B cell (primary cell): ENCODE measurements at regions not wholly inside any gene's neighbourhood (a gene's known extent, or its start where the extent isn't known, plus 50 kb on each side); places are given as distances from the start of the nearest gene placed in this dataset.

ENCODE experiments used
- ATAC-seq: fragments of 200-7000 bp; cut with Tn5 transposase; one replicate; pipeline ENCODE4 v1.10.0; 2021; ENCODE audit warnings: low read depth, mild to moderate bottlenecking, moderate number of reproducible peaks, moderate library complexity
- CTCF ChIA-PET: fragments of 350-600 bp; sonication (Branson Sonifier 250); formaldehyde crosslinking; loops from one replicate; lab custom pipeline; 2021; ENCODE audit warnings: antibody characterized with exemption, inconsistent platforms; lab: Charles Lee
- POLR2A ChIA-PET: fragments of 350-600 bp; sonication (Branson Sonifier 250); formaldehyde crosslinking; loops from one replicate; lab custom pipeline; 2021; ENCODE audit warnings: antibody characterized with exemption; lab: Charles Lee
- DNase-seq: peaks from one replicate; pipeline ENCODE4 v3.0.0; 2013
- H2AFZ ChIP-seq: 2 replicates; pipeline ENCODE4 v1.6.1; 2012; ENCODE audit warnings: mild to moderate bottlenecking, low read depth, low read length; ENCODE audit not compliant: insufficient read depth, poor library complexity, severe bottlenecking
- H3K27ac ChIP-seq, 2 donors: 1 replicate in 1 of 2; 2 replicates in 1 of 2; pipeline ENCODE4 v1.5.1; 2012 to 2013; ENCODE audit warnings: low read length in 2 of 2, mild to moderate bottlenecking in 2 of 2, moderate library complexity in 1 of 2
- H3K27me3 ChIP-seq, 4 experiments: fragments of 200-600 bp in 1 of 4; sonication (generic) in 1 of 4; replicated peaks in 1 of 4; 1 replicate in 2 of 4; 2 replicates in 2 of 4; pipeline versions ENCODE4 v1.6.1 to v1.7.0; 2013 to 2016; ENCODE audit warnings: low read length in 3 of 4, mild to moderate bottlenecking in 2 of 4, mixed read lengths in 1 of 4, moderate library complexity in 1 of 4; ENCODE audit not compliant: insufficient read depth in 4 of 4, control insufficient read depth in 3 of 4; ENCODE audit errors: control extremely low read depth in 1 of 4
- H3K36me3 ChIP-seq, 2 experiments: replicated peaks in 1 of 2; 1 replicate in 1 of 2; 2 replicates in 1 of 2; pipeline versions ENCODE4 v1.6.1 to v1.7.1; 2013; ENCODE audit warnings: low read length in 1 of 2; ENCODE audit not compliant: insufficient read depth in 2 of 2, control insufficient read depth in 1 of 2; ENCODE audit errors: control extremely low read depth in 1 of 2, extremely low read depth in 1 of 2
- H3K4me1 ChIP-seq, 2 donors: fragments of 200-600 bp in 1 of 2; sonication (generic) in 1 of 2; 1 replicate in 1 of 2; 2 replicates in 1 of 2; pipeline versions ENCODE4 v1.5.1 to v1.6.1; 2013 to 2017; ENCODE audit warnings: low read length in 2 of 2; ENCODE audit not compliant: control insufficient read depth in 2 of 2, insufficient read depth in 2 of 2
- H3K4me2 ChIP-seq: replicated peaks from 2 replicates; pipeline ENCODE3; 2012; ENCODE audit warnings: mild to moderate bottlenecking, low read depth, low read length; ENCODE audit not compliant: poor library complexity, severe bottlenecking
- H3K4me3 ChIP-seq, 5 experiments: fragments of 200-600 bp in 1 of 5; sonication (generic) in 1 of 5; 1 replicate in 3 of 5; 2 replicates in 2 of 5; pipeline versions ENCODE4 v1.5.1 to v1.7.0; 2011 to 2016; ENCODE audit warnings: low read length in 4 of 5, mild to moderate bottlenecking in 4 of 5, low read depth in 2 of 5, control low read depth in 1 of 5, moderate library complexity in 1 of 5; ENCODE audit not compliant: insufficient read depth in 1 of 5; ENCODE audit errors: control extremely low read depth in 1 of 5, extremely low read depth in 1 of 5
- H3K79me2 ChIP-seq: fragments of 200-600 bp; sonication (generic); one replicate; pipeline ENCODE4 v1.6.0; 2016; ENCODE audit warnings: low read length; ENCODE audit not compliant: control insufficient read depth, insufficient read depth
- H3K9ac ChIP-seq: fragments of 200-600 bp; sonication (generic); 2 replicates; pipeline ENCODE4 v1.6.1; 2017; ENCODE audit warnings: mild to moderate bottlenecking, low read length, moderate library complexity
- H3K9me3 ChIP-seq, 3 donors: one replicate each; pipeline versions ENCODE4 v1.6.1 to v1.7.1; 2013; ENCODE audit warnings: low read length in 2 of 3; ENCODE audit not compliant: control insufficient read depth in 2 of 3, insufficient read depth in 1 of 3; ENCODE audit errors: control extremely low read depth in 1 of 3
- H4K20me1 ChIP-seq: 2 replicates; pipeline ENCODE4 v1.6.0; 2012; ENCODE audit warnings: mild to moderate bottlenecking, low read length; ENCODE audit not compliant: insufficient read depth, control insufficient read depth, poor library complexity, severe bottlenecking
- H3K27ac Mint-ChIP-seq: one replicate; pipeline ENCODE4 v1.8.0; 2021; ENCODE audit warnings: mixed read lengths
- H3K27me3 Mint-ChIP-seq: one replicate; pipeline ENCODE4 v1.8.0; 2021; ENCODE audit warnings: mixed read lengths
- H3K4me1 Mint-ChIP-seq: one replicate; pipeline ENCODE4 v1.8.0; 2021; ENCODE audit warnings: mixed read lengths
- H3K4me3 Mint-ChIP-seq: one replicate; pipeline ENCODE4 v1.8.0; 2021; ENCODE audit warnings: mixed read lengths
- H3K9me3 Mint-ChIP-seq: one replicate; pipeline ENCODE4 v1.8.0; 2022; ENCODE audit warnings: mixed read lengths; ENCODE audit not compliant: insufficient read depth
- CTCF ChIP-seq: fragments of 200-600 bp; IDR thresholded peaks from one replicate; pipeline ENCODE4 v1.8.0; 2022; ENCODE audit warnings: antibody characterized with exemption, mild to moderate bottlenecking
- EZH2 ChIP-seq: IDR thresholded peaks from 2 replicates; pipeline ENCODE4 v1.6.1; 2012; ENCODE audit warnings: borderline replicate concordance, low read depth, mild to moderate bottlenecking, moderate library complexity, low read length; ENCODE audit not compliant: insufficient read depth, poor library complexity, severe bottlenecking
- WGBS: methylation state at CpG from one replicate; pipeline ENCODE4 v1.1.5; 2013; ENCODE audit warnings: missing lambda C conversion rate; ENCODE audit not compliant: insufficient coverage; 5-methylcytosine and 5-hydroxymethylcytosine counted together
- intact Hi-C: fragments of 100-400 bp; cut with micrococcal nuclease; formaldehyde crosslinking; loops from one replicate; pipeline ENCODE4 v1.10.0; 2022

GRCh38 chr3:69505770-69506407, 120.0 kb upstream of the FRMD4B start:
- POLR2A ChIA-PET: no interaction called here
- no peak overlapping the region for H3K27ac ChIP-seq
- Mint-ChIP-seq H3K27ac (no peak overlapping the region), H3K9me3 (no peaks in the 10 kb centered on the region), H3K27me3 (no peaks in the 10 kb centered on the region), H3K4me3 (no peak overlapping the region), H3K4me1 (no peaks in the 10 kb centered on the region)
- H4K20me1 ChIP-seq: no peaks in the 10 kb centered on the region
- intact Hi-C loops: no loop called here
- H2AFZ ChIP-seq: no peak overlapping the region
- no peaks in the 10 kb centered on the region for H3K36me3 ChIP-seq
- H3K79me2 ChIP-seq: no peaks in the 10 kb centered on the region
- H3K4me3 ChIP-seq: no peak overlapping the region
- H3K4me1 ChIP-seq: no peaks in the 10 kb centered on the region
- no peak overlapping the region for H3K4me2 ChIP-seq
- no peak overlapping the region for H3K9ac ChIP-seq
- H3K27me3 ChIP-seq: no peaks in the 10 kb centered on the region
- no CpG with 5 or more reads among the region's 7 CpGs for WGBS
- CTCF ChIA-PET: no interaction called here
- ATAC-seq: no peak
- DNase-seq: no peak
- no peak for TF ChIP-seq EZH2
- TF ChIP-seq CTCF: no peak
- no peaks in the 10 kb centered on the region for H3K9me3 ChIP-seq

- ChIA-PET POLR2A (no interaction called here), CTCF (no interaction called here)
- H3K27ac Mint-ChIP-seq: no peak overlapping the region
- DNase-seq (no peak), ATAC-seq (no peak)
- no peaks in the 10 kb centered on the region for H4K20me1 ChIP-seq
- no peak overlapping the region for H3K4me3 ChIP-seq
- H3K4me3 Mint-ChIP-seq: no peak overlapping the region
- H3K9me3 ChIP-seq: no peaks in the 10 kb centered on the region
- H3K4me1 Mint-ChIP-seq: no peaks in the 10 kb centered on the region
- TF ChIP-seq EZH2 (no peak), CTCF (no peak)
- no peaks in the 10 kb centered on the region for H3K79me2 ChIP-seq
- H3K4me1 ChIP-seq: no peaks in the 10 kb centered on the region
- no peaks in the 10 kb centered on the region for H3K9me3 Mint-ChIP-seq
- H3K27me3 Mint-ChIP-seq: peaks cover 2% of the 10 kb centered on the region
- no peaks in the 10 kb centered on the region for H3K27me3 ChIP-seq
- H2AFZ ChIP-seq: no peak overlapping the region
- intact Hi-C loops: no loop called here
- no CpG with 5 or more reads among the region's 3 CpGs for WGBS
- H3K9ac ChIP-seq: no peak overlapping the region
- H3K4me2 ChIP-seq: no peak overlapping the region
- H3K27ac ChIP-seq: no peak overlapping the region
- H3K36me3 ChIP-seq: no peaks in the 10 kb centered on the region
Observed at GRCh38 chr3:69504232-69504631, 118.3 kb upstream of the FRMD4B start.
